ENCODE measurements at regions not wholly inside any gene's neighbourhood (a gene's known extent, or its start where the extent isn't known, plus 50 kb on each side); places are given as distances from the start of the nearest gene placed in this dataset.

DNA sequence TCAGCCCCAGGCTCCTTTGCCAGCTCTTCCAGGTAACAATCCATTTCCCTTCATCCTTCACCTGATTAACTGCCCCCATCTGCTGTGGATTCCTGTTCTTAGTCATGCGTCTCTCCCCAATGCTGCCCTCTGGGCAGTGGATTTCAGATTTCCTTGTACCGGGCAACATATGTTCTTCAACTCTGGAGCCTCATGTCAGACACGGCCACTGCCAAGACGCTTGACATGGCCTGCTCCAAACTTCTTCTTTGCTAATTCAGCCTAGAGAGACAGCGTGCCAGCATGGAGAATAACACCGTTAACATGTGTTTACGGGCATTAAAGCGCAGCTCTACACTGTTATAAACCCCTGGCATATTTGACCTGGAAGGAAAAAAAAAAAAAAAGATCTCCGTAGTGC lies 1035.1 kb upstream of the NR2F2 start:
- DNase-seq, result no peak

DNA sequence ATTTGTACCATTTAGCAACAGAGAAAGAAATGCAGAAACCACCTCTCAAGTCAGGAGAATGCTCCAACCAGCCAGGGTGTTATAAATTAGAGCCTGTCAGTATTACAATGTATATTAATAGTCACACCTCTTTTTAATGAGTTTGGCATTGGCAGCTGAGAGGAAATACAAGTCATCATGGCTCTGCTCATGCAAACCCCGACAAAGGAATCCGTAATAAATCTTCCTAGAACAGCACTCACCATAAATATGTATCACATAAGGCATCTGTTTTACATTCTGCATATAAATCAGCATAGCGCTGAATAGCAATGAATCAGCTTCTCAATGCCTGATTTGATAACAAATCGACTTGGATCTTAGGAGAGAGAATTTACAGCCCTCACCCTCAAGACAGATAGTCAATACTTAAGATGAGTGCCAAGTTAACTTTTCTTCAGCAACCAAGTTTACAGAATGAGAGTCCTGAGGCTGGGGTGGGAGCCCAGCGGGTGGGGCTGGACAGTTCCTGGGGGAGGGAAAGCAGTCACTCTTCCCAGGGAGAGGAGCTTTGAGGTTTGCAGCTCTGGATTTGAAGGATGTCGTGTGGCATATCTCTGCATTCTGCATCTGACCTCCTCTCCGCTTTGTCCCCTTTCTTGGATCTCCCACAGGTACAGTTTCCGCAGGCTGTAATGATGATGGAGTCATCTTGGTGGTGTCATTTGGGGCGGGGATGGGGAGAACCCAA lies 1034.4 kb upstream of the NR2F2 start:
- no peak for DNase-seq

DNA sequence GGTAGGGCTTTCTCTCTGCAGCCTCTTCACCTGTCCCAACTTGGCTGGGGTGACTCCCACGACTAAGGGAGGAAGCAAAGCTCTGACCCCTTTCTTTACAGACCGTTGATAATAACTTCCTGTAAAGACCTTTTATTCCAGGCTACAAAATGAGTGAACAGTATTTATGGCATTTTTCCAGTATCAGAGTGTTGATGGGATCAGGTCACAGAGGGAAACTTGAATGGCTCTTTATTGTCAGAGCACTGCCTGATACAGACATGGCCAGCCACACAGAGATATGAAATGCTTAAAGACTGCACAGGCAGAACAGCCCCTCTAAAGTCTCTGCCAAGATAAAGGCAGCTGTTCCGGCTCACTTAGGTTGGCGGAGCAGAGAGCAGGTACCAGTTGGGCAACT lies 1033.9 kb upstream of the NR2F2 start:
- no peak for DNase-seq

DNA sequence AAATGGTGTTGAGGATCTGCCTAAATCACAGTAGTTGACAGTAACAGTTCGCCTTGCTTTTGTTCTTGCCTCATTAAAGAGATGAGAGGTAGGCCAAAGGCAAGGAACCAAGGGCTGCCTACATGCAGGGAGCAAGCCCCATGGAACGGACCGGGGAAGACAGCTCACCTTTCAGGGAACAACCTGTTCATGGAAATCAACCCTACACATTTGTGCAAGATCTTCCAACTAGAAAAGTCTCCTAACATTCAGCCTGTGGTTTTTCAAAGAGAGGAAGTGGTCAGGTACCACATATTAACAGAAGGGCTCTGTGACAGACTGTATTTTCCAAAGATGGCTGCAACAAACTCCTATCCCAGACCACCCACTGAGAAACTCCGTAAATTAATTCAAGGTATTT lies 1031.8 kb upstream of the NR2F2 start:
- no peak for DNase-seq

DNA sequence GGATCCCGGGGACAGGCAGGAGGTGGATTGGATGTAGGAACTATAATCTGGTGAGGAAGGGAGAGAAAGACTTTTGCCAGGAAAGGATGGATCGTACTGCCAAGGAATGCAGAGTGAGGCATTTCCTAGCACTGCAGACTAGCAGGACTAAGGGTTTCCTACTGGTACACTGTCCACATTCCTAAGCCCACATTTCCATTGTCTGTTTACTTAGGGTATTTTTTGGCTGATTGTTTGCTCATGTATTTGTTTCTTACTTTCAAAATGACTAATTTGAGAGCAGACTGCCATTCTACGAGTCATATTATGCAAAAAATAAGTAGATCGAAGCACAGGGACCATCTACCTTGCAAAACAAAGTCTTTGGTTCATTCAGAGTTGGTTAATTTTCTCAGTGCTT lies 1029.5 kb upstream of the NR2F2 start:
- no peak for DNase-seq

DNA sequence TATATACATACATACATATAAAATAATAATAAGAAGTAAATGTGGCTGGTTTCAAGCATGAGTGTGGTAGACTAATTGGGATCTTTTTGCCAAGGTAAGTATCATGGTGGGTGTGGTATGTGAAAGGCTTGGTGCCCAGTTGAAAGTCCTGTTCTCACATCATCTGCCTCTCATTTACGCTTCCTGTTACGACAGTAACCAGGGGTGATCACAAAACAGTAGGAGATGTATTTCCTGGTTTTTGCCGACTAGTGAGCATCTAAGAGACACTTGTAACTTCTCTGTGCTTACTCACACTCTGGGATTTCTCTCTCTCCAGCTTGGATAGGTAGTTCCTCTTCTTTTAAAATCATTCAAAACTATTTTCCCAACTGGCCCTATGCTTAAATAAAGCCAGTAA lies 1028.3 kb upstream of the NR2F2 start:
- no peak for DNase-seq

DNA sequence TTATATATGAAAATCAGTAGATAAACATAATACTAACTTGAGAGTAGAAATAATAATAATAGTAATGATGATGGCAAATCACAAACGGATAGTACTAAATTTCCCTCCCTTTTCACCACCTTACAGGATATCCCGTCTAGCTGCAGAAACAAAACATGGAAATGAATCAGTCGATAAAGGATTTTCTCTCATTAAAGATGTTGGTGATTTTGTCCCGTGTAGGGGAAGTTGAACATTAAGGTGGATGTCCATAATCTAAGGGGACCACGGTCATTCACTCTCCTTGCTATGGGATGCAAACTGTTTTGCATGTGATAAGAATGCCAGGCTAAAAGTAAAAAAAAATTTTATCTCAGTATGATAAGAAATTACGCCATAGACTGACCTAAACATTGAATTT lies 1027.7 kb upstream of the NR2F2 start:
- DNase-seq, result no peak

DNA sequence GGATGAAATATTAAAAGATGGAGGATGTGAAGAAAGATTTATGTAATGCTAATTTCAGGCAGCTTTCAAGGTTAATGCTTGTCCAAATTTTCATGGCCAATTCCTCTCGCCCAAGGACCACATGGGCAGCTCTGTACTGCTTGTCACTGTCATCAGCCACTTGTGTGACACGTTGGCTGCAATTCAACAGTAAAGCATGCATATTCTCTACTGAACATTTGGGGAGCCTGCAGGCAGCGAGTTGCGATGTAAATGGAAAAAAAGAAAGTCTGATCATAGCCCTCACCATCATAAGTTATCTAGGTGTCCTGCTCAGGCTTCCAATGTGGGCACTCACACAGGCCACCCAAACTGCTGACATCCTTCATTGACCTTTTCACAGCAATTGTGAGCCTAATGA lies 1026.8 kb upstream of the NR2F2 start:
- no peak for DNase-seq

DNA sequence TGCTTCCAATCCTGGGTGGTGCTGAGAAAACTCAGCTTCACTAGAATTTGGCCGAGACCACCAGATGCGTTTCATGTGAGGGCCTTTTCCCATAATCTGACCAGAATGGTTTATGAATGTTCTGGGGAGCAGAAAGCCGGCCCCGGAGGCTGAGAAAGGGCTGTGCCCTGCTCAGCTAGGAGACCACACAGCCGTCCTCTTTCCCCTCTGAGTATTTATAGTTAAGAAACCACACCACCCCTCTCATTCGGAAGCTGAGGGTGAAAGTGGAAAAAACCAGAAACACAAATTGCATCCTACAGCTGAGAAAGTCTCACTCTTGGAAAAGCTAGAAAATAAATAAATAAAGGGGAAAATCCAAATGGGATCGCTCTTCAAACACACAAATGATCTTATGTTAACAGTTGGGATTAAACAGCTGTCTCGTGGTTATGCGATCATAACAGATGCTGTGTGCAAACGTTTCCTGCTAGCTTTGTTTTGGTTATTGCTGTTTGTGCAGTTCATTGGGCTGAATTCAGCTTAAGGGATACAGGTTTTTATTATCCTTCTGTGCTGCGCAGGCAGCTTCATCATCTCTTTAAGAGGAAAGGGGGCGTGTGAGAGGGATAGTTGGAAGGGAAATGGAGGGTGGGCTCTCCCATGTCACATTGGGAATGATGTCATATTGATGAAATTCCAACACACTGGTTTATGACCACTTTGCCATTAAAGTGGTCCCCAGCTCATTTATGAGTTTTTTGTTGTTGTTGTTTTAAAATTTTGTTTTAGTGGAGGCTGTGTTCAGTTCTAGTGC lies 1026.2 kb upstream of the NR2F2 start:
- DNase-seq, result no peak

DNA sequence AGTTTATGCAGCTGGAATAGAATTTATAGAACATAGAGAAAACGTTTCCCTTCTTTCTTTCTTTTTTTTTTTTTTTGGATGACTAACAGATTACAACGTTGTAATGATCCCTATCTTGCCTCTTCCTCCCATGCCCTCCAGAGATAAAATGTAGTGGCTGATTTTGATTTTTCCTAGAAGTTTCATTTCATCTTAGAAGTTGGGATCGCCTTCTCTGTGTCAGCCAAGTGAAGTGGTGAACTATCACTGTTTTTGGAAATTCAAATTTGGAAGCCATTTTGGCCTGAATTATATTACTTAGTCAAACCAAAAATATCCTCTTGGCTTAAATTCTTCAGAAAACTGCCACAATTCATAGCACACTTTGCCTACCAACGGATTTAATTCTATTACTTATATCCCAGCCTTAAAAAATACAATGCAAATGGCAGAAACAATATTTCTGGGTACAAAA lies 1025.5 kb upstream of the NR2F2 start:
- DNase-seq, result no peak

DNA sequence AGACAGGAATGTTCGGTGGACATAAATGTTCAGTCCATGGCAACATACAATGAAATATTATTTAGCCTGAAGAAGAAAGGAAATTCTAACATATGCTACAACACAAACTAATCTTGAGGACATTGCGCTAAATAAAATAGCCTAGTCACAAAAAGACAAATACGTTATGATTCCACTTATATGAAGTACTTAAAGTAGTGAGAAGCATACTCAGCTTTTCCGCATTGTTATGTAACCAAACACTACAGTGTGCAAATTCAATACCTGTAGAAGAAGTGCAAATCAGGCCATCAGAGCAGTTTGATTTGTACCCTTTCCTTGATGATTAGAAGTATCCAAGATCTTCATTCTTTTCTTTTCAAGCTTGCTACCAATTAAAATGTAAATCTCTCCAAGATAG lies 1023.4 kb upstream of the NR2F2 start:
- DNase-seq, result no peak

DNA sequence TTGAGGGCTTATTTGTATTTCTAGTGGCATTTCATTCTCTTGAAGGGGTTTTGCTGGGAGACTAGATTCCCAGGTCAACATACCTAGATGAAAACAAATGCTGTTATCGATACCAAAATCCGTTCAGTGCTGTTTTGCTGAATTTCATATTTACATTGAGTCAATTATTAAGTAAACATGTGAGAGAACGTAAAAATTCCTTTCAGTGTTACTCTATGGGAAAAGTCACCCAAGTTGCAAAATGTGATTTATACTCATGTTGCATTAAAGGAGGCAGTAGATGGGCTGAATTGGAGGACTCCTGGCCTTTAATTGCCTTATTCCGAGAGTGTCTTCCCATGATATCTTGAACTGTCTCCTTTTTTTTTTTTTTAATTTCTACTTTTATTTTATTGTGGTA lies 1011.3 kb upstream of the NR2F2 start:
- no peak for DNase-seq

DNA sequence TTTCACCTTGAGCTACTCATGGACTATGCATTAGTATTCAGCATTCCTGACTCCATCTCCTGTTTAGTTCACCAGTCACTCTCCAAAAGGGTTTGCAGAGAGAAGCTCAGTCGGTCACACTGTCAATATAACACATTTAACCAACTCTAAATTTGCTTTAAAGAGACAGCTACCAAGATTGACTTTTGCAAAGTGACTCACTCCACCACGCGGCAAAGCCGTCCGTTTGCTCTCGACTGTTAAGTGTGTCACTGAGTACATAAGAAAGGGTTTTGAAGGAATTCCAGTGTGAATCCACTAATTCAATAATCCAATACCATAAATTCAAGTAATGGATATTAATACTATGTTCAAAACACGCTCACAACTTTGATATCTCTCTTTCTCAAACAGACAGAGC lies 1006.7 kb upstream of the NR2F2 start:
- DNase-seq, result no peak

DNA sequence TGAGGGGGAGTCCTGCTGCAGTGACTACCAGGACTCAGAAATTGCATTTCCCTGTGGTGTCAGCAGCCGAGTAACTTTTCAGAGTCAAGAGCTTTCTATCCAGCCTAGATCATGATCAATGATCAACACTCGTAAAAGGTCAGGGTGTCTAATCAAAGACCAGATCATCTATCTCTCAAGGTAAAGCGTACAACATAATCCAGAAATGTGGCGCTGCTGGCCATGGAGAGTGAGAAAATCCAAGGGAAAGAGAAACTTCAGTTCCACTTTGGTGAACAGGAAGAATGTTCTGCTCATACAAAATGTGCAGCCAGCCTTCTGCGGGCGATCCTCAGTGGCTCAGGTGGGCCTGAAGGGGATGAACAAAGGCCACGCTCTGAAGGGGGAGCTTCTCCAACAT lies 1005.8 kb upstream of the NR2F2 start:
- DNase-seq, result no peak

DNA sequence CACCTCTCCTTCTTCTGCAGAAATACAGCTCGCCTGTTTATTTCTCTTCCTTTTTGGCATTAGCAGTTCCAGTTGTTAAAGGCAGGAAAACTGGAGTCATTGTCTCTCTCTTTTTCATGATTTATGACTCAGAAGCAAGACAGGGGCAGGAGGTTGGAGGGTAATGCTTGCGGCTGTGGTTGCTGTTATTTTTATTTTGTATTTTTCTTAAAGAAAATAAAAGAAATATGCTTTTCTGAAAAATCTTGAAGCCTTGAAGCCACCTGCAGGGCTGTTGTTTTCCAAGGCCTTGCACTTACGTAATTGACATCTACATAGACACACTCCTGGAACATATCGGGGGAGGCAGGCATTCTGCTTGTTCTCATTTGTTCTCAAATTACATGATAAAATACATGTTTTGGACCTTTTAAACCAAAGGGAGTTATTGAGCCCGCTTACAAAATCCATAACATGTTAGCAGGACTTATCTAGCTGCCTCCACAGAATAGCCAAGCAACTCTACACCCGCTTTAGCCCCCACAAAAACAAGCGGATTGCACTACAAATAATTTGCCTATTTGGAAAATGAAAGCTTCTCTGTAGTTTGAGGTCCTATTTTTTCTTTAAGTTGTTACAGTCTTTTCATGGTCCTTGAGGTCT lies 1004.6 kb upstream of the NR2F2 start:
- no peak for DNase-seq

DNA sequence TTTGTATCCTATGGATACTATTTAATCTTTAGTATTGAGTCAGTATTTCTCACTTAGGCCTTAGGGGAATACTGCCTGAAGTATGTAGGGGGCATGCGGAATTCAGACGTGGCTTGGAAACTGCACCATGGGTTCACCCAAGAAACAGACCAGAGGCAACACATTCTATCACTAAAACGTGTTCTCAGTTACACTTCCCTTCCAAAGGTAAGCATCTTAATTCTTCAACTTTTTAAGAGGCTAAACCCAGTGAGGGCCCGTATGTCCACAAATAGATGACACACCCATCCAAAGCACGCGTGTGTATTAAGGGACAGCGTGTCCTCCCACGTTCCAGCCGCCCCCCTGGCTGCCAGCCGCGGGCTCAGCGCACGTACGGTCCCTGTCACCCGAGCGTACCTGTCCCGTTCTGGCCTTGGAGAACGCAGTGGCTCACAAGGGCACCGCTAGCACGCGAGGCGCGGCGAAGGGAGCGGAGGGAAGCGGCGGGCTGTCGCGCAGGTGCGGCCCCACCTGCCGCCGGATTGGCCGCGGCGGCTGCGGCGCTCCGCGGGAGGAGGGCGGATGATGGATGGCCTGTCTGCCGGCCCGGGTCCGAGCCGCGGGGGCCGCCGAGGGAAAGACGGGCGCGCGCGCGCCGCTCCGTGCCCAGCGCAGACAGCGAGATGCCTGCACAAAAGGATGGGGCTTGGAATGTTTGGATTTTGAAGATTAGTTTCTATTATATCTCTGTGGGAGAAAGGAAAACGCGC lies 1003.9 kb upstream of the NR2F2 start:
- DNase-seq, result no peak

DNA sequence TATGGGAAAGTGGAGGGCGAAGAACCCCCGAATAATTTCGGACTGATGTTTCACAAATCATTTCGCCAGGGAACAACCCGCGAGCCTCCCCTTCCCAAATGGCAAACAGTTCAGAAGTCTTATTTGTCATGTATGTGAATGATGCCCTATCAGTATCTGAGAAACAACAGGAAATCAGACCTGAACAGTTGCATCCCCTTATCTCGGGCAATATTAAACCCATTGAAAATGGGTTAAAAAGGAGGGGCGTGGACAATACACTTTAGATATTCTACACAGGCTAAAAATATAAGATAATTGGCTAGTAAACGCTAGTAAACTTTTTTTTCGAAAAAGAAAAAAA lies 1003.3 kb upstream of the NR2F2 start:
- no peak for DNase-seq

DNA sequence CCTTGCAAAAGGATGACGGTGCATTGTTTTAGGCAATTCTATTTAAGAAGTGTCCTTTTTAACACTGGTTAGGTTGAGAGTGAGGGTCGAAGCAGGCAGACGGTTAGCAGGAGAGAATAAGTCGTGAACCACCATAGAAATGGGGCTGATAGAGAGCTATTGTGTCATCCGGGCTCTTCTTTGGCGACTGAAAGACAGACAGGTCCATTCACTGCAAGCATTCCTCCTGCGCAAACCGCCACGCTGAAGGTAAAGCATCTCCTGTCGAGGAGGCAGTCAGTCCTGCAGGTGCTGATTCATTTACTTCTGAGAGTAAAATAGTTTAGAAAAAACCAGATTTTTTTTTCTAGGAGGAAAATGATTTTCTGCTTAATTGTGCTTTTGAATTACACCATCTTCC lies 1002.8 kb upstream of the NR2F2 start:
- DNase-seq, result no peak

DNA sequence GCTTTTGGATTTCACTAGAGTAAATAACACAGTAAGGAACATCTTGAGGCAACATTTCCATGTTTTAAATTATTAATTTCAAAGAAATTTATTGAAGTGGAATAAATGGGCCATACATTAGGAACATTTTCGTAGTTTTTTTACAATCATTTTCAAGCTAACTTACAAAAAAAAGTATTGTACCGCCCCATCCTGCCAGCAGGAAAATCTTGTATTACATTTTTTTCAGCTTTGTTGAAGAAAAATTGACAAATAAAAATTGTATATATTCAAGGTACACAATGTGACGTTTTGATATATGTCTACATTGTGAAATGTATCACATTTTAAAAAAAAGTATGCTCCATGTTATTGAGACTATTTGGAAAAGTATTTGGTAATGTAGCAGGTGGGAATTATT lies 1001.9 kb upstream of the NR2F2 start:
- no peak for DNase-seq

DNA sequence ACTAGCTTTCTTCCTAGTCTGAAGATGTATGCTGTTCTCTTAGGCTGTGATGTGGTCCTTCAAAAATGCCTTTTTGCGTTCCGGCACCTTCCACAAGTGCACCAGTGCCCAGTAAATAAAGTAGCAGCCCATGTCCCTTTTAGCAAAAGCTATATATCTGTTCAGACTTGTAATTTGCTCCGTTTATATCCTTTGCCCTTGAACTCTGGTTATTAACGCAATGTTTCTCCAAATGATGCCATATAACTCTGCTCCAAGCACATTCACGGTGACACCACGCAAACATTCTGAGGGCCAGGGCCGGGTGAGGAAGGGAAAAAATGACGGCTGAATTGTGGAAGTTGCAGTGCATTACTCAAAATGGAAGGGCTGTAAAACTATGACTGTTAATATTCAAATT lies 1001.1 kb upstream of the NR2F2 start:
- DNase-seq, result no peak

DNA sequence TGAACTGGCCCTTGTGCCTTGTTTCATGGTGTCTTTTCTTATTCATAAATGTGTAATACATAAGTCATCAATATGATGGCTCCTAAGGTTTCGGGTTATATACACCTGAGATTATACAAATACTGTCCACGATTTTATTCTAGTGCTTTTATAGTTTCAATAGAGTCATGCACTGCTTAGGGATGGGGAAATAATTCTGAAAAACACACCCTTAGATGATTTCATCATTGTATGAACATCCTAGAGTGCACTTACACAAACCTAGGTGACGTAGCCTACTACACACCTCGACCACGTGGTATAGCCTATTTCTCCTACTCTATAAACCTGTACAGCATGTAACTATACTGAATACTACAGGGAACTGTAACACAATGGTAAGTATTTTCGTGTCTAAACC lies 988.8 kb upstream of the NR2F2 start:
- no peak for DNase-seq

DNA sequence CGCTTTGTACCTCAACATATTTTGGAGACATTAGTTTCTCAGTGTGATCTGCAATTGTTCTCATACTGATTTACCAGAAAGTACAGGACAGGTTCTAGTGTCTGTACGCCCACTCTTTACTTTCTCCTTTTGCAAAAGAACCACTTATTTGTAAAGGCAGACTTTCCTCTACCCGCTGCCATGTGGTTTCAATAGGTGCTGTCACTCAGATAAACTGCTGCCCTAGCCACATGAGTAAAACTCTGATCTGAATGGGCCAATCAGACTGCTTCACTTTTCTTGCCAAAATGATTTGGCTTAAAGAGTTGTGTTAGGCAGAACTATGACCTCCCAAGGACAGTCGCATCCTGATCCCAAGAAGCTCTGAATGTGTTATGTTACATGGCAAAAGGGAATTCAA lies 984.6 kb upstream of the NR2F2 start:
- DNase-seq, result no peak

DNA sequence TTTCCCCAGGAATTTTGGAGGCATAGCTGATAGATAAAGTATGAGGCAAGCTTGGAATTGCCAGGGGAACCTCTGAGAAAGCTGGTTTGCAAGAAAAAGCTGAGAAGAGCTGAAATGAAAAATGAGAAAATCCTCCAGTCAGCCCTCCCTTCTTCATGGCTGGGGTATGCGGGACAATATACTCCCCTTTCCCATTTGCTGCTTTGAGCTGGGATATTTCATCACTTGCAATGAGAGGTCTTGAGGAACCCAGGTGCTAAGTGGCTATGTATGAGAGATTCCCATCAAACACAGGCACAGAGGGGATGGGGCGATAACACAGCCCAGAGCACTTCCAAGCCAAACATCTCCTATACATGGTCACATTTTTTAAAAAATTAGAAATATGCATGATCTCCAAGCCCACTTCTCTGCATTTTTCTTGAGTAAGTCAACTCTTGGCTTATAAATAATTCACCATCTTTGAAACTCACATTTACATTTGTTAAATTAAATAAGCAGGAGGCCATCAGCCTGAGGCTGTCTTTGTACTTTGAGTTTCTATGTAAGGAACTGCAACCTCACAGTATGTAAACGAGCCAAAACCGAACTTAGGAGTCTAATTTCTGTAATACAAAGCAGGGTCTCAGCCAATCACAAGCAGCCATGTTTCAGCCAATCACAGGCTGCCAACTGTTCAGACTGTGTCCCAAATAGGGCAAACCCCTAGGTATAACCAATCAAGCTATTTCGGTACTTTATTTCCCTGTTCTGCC lies 983.6 kb upstream of the NR2F2 start:
- no peak for DNase-seq
